ENCODE measurements at regions not wholly inside any gene's neighbourhood (a gene's known extent, or its start where the extent isn't known, plus 50 kb on each side); places are given as distances from the start of the nearest gene placed in this dataset.

- no peaks in the 10 kb centered on the region for H3K27me3 ChIP-seq
- no peak overlapping the region for H3K27ac ChIP-seq
- no peak for DNase-seq
- TF ChIP-seq CTCF (IDR thresholded peaks at IDR 0.05): no peak
- intact Hi-C loops (cut with DNase I): no loop called here
- no peaks in the 10 kb centered on the region for H3K9me3 ChIP-seq
- no peaks in the 10 kb centered on the region for H3K4me1 ChIP-seq
- no peak for ATAC-seq
- H3K36me3 ChIP-seq: no peaks in the 10 kb centered on the region
- H3K4me3 ChIP-seq: no peak overlapping the region
These were observed 160.5 kb upstream of the RND3 start for GRCh38 chr2:150647943-150648342.

GRCh38 chr2:150646746-150647145, 159.3 kb upstream of the RND3 start:
- Histone ChIP-seq H3K36me3 (no peaks in the 10 kb centered on the region), H3K4me3 (no peak overlapping the region), H3K9me3 (no peaks in the 10 kb centered on the region), H3K27me3 (no peaks in the 10 kb centered on the region), H3K4me1 (no peaks in the 10 kb centered on the region), H3K27ac (no peak overlapping the region)
- no peak for ATAC-seq
- DNase-seq: no peak
- no peak for TF ChIP-seq CTCF (IDR thresholded peaks at IDR 0.05)
- intact Hi-C loops (cut with DNase I): no loop called here

GRCh38 chr2:150644298-150645067, 157.0 kb upstream of the RND3 start:
- Histone ChIP-seq H3K36me3 (no peaks in the 10 kb centered on the region), H3K4me1 (no peaks in the 10 kb centered on the region), H3K27ac (no peak overlapping the region), H3K4me3 (no peak overlapping the region), H3K9me3 (no peaks in the 10 kb centered on the region), H3K27me3 (no peaks in the 10 kb centered on the region)
- no peak for TF ChIP-seq CTCF (IDR thresholded peaks at IDR 0.05)
- ATAC-seq: no peak
- DNase-seq: no peak
- intact Hi-C loops (cut with DNase I): no loop called here

GRCh38 chr2:150643114-150643725, 155.8 kb upstream of the RND3 start:
- Histone ChIP-seq H3K27ac (no peak overlapping the region), H3K36me3 (no peaks in the 10 kb centered on the region), H3K4me3 (no peak overlapping the region), H3K9me3 (no peaks in the 10 kb centered on the region), H3K27me3 (no peaks in the 10 kb centered on the region), H3K4me1 (no peaks in the 10 kb centered on the region)
- DNase-seq: no peak
- intact Hi-C loops (cut with DNase I): no loop called here
- no peak for TF ChIP-seq CTCF (IDR thresholded peaks at IDR 0.05)
- no peak for ATAC-seq

- Histone ChIP-seq H3K27me3 (no peaks in the 10 kb centered on the region), H3K27ac (no peak overlapping the region), H3K4me1 (no peaks in the 10 kb centered on the region), H3K36me3 (no peaks in the 10 kb centered on the region), H3K9me3 (no peaks in the 10 kb centered on the region), H3K4me3 (no peak overlapping the region)
- ATAC-seq (no peak), DNase-seq (no peak)
- no peak for TF ChIP-seq CTCF (IDR thresholded peaks at IDR 0.05)
- intact Hi-C loops (cut with DNase I): no loop called here
These were observed 152.6 kb upstream of the RND3 start for GRCh38 chr2:150640039-150640438.

Data from upper lobe of right lung (tissue), 1 donor.